ENCODE measurements at regions not wholly inside any gene's neighbourhood (a gene's known extent, or its start where the extent isn't known, plus 50 kb on each side); places are given as distances from the start of the nearest gene placed in this dataset.
"Not testable (repeated sequence)": the region's sequence is repeated elsewhere in the genome, so short reads cannot be mapped to it uniquely, and the experiment has no call there.

DNA sequence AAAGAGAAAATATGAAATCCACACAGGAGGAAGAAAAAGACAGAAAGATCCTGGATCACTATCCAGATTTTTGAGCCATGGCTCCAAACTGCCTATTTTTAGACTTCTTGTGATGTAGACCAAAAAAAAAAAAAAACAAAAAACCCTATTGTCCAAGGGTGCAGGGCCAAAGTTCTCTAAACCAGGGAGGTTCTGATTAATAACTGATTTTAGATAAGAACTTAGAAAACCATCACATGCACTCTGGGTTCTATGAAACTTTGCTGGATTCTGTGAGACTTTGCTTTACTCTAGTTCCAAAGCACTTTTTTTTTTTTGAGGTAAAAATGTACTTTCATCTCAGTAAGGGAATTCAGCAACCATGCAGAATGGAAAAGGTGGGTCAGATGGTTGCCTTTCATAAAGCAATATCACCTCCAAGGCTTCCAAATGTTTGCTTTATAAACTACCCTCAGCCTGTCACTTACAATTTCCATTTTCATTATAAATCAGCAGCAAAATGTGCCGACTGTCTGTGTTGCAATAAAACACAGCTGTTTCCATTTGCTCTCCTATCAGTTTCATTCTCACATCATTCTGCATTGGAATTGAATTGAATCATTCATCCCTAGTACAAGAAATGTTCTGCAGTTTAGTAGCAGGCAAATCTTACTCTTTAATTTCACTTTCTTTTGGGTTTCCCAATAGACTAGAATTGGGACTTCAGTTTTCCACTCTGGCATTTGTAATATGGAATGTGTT is 1584.3 kb upstream of the RAG2 start:
- no peak for DNase-seq (ENCODE audit: extremely low read depth in 1 of 2, low read depth in 1 of 2)

DNA sequence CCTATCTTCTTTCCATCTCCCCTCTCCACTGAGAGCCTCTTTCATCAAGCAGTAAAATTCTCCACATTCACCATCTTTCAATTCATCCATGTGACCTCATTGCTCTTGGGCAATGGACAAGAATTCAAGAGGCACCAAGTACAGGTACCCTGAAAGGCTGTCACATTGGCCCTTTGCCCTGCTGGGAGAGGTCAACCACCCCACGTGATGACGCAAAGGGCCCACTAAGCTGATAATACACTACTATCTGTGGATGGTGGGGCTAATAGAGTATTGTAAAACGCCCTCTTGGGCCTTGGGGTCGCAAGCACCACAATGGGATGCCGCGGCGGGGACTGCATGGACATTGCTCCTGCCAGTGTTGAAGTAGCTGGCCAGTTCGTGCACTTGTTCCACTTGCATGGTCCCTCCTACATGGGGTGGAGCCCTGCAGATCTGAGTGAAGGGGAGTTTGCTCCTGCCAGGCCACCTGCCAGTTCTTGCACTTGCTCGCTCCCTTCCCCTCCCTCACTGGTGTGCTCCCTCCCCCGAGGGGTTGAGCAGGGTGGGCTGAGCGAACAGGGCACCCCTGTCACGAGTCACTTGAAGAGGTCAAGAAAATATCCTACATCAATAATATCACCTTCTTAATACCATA is 1578.8 kb upstream of the RAG2 start:
- no peak for DNase-seq (ENCODE audit: extremely low read depth in 1 of 2, low read depth in 1 of 2)

DNA sequence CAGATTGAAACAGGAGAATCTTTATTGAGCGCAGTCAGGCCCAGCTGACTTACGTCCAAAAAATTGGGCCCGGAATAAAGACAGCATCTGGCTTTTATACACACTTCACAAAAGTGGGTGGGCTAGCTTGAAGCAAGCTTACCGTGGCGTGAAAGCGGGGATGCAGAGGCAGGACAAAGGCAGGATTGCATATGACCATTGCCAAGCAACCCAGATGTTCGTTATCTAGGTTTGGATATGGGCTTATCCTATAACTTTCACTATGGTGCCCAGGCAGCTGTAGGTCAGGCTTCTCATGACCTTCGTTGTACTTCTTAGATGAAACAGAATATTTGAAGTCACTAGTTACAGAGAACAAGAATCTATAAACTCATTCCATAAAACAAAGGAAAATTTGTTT is 1575.6 kb upstream of the RAG2 start:
- DNase-seq (ENCODE audit: extremely low read depth in 1 of 2, low read depth in 1 of 2), result no peak

DNA sequence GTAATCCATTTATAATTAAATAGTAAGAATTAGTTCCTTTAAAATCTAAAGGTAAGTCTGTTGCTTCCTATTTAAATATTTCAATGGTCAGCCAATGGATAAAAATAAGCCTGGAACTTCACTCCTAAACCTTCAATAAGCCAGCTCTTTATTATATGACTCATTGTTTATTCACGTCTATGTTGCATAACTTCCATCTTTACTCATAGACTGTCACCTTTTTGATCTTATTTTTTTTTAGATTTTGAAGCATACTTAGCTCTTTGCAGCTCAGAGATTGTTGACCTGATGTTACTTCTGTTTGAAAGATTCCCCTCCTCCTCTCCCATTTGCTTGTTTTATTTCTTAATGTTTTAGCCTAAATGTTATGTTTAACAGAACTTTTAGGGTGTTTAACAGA is 1571.2 kb upstream of the RAG2 start:
- no peak for DNase-seq (ENCODE audit: extremely low read depth in 1 of 2, low read depth in 1 of 2)

DNA sequence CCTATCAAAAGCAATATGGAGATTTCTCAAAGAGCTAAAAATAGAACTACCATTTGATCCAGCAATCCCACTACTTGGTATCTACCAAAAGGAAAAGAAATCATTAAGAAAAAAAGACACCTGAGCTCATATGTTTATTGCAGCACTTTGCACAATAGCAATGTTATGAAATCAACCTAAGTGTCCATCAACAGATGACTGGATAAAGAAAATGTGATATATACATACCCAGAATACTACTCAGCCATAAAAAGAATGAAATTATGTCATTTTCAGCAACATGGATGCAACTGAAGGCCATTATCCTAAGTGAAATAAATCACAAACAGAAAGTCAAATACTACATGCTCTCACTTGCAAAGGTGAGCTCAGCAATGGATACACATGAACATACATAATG is 1565.5 kb upstream of the RAG2 start:
- DNase-seq (ENCODE audit: extremely low read depth in 1 of 2, low read depth in 1 of 2), result no peak

DNA sequence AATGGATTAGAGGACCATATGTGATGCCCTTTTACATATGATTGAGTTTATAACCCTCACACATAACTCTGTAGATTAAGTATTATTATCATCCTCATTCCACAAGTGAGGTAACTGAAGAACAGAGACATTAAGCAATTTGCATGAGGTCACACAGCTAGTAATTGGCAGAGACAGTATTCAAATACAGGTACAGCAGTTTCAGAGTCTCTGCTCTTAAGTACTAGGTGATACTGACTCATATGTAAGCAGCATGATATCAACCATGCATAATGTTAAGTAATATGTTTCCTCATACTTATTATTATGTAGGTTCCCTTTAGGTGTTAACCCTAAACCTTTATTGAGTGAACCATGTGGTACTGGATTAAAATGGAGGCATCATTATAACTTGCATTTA is 1562.4 kb upstream of the RAG2 start:
- no peak for DNase-seq (ENCODE audit: extremely low read depth in 1 of 2, low read depth in 1 of 2)

DNA sequence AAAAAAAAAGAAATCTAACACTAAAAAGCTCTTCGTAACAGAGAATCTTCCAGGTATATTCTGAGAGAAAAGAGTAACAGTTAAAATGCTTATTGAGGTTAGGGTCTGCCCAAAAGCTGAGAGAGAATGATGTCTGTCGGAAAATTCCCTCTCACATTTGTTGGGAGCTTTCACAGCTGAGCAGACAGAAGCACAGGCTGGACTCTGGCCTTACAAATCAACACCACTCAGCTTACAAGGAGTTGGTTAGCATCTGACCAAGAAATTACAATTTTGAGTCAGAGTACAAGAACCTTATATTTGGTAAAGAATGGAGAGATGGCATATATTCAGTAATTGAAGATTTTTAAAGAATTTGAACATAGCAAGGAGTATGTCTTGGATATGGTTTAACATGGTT is 1561.0 kb upstream of the RAG2 start:
- no peak for DNase-seq (ENCODE audit: extremely low read depth in 1 of 2, low read depth in 1 of 2)

DNA sequence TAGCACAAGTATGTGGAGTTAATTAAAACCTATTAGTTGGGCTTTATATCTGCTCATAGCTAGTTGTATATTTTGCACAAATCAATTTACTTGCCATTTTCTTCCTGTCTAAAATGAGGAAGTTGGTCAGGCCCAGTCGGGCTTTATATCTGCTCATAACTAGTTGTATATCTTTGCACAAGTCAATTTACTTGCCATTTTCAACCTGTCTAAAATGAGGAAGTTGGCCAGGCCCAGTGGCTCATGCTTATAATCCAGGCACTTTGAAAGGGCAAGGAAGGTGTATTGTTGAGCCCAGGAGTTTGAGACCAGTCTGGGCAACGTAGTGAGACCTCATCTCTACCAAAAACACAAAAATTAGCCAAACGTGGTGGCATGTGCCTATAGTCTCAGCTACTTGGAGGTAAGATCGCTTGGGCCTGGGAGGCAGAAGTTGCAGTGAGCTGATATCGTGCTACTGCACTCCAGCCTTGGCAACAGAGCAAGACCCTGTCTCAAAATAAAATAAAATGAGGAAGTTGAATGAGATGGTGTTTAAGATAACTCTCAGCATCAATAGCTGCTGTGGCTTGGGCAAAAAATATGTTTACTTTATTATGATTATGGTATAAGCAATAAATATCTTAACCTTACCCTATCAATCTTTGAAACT is 1558.6 kb upstream of the RAG2 start:
- no peak for DNase-seq (ENCODE audit: extremely low read depth in 1 of 2, low read depth in 1 of 2)

DNA sequence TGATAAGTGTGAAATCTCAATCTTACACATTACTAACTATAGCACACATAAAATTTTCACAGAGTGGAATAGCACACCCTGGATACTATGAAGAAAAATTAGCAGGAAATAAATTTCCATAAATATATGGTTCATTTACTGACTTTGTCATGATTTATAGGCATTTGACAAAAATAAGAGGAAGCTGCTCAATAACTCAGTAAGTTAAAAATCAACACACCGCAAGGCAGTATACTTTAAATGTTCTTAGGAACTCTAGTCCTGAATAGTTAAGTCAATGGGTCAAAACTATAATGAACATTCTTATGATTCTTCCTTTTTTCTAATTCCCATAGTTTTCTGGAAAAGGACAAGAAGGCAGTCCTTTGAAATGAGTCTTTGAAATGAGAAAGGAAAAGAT is 1557.8 kb upstream of the RAG2 start:
- DNase-seq (ENCODE audit: extremely low read depth in 1 of 2, low read depth in 1 of 2), result no peak

DNA sequence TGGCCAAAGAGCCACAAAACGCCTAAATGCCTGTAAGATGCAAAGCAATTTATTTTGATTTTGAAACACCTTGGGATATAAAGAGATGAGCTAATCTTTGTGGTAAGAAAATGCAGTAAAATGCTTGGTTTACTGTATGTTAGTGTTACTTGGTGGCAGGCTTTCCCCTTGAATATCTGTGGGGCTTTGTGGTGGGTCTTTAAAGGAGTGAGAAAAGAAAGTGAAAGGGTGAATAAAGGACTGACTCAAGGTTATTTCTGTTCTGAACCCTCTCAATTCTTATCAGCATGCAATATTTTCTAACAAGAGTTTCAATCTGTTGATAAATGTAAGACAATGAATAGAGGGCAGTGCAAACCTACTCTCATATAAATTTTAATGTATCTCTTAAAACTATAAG is 1555.9 kb upstream of the RAG2 start:
- no peak for DNase-seq (ENCODE audit: extremely low read depth in 1 of 2, low read depth in 1 of 2)

DNA sequence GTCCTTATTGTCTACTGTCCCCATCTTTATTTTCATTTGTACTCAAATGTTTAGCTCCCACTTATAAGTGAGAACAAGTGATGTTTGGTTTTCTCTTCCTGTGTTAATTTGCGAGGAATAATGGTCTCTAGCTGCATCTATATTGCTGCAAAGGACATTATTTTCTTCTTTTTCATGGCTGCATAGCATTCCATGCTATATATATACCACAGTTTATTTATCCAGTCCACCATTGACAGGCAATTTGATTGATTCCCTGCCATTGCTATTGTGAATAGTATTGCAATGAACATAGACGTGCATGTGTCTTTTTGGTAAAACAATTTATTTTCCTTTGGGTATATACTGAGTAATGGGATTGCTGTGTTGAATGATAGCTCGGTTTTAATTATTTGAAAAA is 1545.8 kb upstream of the RAG2 start:
- no peak for DNase-seq (ENCODE audit: extremely low read depth in 1 of 2, low read depth in 1 of 2)

DNA sequence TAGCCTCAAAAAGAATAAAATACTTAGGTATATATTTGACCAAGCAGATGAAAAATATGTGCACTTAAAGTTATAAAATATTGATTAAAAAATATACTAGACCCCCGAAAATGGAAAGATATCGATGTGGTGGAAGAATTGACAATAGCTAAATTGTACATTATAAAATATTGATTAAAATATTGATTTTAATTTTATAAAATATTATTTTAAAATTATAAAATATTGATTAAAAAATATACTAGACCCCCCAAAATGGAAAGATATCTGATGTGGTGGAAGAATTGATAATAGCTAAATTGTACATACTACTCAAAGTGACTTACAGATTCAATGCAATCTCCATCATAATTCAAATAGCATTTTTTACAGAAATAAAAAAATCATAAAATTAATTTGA is 1540.9 kb upstream of the RAG2 start:
- no peak for DNase-seq (ENCODE audit: extremely low read depth in 1 of 2, low read depth in 1 of 2)

DNA sequence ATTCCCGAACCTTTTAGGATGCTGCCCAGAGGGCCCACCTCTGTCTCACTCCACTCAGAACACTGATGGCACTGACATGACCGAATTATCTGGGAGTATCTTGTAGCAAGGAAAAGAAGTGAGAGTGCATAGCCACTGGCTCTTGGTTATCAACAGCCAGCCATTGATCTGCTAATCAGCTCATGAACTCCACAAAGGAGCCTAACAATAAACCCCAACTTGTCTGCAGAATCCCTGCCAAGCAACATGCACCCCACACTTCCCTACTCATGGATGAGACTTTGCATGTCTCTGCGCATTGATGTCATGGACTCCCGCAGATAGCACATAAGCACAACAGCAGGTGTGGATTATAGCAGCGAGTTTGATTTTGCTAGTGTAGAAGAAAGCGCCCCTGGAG is 1538.9 kb upstream of the RAG2 start:
- no peak for DNase-seq (ENCODE audit: extremely low read depth in 1 of 2, low read depth in 1 of 2)

DNA sequence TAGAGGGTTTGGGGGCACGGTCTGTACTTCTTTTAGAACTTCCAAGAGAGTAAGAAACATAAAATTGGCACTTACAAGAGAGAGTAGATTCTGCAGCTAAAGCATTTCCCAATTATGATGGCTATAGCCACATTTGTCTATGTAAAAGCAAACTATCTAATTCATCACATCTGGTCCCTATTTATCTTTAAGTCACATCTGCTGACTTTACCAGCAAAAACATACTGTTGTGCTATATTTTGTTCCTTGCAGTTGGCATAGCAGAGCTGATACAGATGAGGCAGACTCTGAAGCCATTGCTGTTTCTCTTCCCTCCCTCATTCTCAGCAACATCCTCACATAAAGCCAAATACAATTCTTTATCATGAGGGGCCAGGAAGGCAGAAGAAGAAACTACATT is 1533.5 kb upstream of the RAG2 start:
- DNase-seq (ENCODE audit: extremely low read depth in 1 of 2, low read depth in 1 of 2), result no peak

DNA sequence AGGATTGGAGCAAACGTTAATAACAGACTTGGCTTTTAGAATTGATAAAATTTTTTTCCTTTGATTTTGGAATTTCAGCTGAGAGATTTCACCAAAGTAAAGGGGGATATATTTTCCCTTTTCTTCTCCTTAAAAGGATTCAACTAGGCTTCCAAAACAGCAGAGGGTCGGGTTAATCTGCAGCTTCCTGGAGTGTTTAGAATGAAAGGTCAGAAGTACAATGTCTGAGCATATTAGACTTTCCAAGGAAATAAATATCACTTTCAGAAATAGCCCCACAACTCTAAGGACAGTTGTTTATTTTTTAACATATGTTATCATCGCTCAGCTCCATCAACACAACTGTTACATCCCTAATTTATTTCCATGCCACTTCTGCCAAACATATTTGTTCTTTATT is 1532.9 kb upstream of the RAG2 start:
- DNase-seq (ENCODE audit: extremely low read depth in 1 of 2, low read depth in 1 of 2), result no peak

DNA sequence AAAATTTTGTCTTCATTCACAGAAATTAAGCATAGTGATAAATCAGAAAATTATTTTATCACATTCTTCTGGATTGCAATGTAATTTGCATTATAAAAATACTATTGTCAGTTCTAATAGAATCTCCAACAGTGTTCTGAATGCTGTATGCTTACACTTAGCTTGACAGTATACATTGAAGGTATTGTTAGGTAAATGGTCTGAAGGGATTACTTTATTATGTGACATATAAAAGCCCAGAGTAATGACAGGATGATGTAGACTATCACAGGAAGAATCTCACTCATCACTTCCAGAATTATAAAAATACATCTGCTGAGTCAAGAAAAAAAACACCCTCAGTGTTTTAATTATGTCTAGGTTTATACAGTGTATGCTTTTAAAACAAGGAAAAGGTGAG is 1532.5 kb upstream of the RAG2 start:
- no peak for DNase-seq (ENCODE audit: extremely low read depth in 1 of 2, low read depth in 1 of 2)

DNA sequence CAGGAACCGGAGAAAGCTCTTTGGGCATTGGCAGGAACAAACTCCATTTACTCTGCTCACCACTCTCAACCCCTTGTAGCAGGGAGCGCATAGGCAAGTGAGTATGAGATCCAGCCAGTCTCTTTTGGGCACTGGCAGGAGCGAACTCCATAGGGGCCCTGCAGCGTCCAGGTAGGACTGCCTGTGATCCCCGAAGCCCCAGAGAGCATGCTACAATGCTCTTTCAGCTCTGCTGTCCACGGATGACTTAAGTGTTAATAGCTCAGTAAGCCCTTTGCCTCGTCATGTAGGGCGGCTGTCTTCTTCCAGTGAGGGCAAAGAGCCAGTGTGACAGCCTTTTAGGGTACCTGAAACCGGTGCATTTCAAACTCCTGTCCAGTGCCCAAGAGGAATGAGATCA is 1525.6 kb upstream of the RAG2 start:
- DNase-seq (ENCODE audit: extremely low read depth in 1 of 2, low read depth in 1 of 2), result no peak

DNA sequence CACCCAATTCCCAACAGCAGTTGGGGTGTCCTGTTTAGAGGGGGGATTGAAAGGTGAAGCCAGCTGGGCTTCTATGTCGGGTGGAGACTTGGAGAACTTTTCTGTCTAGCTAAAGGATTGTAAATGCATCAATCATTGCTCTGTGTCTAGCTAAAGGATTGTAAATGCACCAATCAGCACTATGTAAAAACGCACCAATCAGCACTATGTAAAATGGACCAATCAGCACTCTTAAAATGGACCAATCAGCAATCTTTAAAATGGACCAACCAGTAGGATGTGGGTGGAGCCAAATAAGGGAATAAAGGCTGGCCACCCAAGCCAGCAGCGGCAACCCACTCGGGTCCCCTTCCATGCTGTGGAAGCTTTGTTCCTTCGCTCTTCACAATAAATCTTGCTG is 1518.6 kb upstream of the RAG2 start:
- DNase-seq (ENCODE audit: extremely low read depth in 1 of 2, low read depth in 1 of 2), result not testable (repeated sequence)

DNA sequence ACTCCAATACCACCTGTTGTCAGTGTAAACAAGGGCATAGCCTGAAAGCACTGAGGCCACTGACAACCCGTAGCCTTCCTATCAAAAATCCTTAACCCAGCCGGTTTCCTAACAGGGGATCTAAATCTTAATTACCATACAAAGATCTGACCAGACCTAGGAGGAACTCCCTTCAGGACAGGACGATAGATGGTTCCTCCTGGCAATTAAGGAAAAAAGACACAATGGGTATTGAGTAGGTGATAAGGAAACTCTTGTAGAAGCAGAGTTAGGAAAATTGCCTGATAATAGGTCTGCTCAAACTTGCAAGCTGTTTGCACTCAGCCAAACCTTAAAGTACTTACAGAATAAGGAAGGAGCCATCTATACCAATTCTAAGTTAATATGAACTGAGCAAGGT is 1517.3 kb upstream of the RAG2 start:
- DNase-seq (ENCODE audit: extremely low read depth in 1 of 2, low read depth in 1 of 2), result not testable (repeated sequence)

DNA sequence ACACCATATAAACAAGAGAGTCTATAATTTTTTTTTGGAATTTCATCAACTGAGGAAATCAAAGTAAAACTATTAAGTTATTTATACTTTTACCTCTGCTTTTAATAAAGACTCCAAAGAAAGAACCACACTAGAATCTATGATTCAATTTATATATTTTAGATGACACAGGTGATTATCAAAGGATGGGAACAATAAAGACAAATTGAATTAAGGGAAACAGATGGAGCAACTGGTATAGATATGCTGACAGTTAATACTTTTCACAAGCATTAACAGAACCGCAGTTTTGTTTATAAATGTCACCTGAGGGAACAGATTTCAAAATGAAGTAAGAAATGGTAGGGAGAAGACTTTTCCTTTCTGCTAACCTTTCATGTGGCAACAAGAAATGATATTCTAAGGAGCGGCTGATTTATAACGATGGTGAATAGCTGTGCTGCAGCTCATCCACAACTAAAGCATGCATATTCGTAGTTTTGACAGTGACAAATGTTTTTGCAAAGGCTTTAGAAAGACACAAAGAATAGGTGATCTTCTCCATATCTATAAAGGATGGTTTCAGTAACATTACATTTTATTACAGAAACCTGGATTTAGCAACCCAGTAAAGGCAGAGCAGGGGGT is 1502.9 kb upstream of the RAG2 start:
- no peak for DNase-seq (ENCODE audit: extremely low read depth in 1 of 2, low read depth in 1 of 2)

DNA sequence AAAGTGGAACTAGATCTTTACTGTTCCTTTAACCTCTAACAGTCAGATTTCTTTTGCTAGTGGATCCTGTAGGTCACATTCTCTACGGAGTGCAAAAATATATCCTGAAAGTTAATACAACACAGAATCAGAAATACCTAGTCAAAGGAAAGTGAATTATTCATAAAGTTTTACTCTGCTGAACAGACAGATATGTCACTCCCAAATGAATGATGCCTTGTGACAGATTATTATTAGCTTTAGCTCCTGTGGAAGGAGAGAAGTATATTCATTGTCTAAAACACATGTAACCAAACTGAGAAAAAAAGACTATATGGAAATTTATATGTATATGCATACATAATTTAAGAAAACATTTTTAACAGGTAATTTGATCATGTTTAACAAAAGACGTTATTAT is 1497.2 kb upstream of the RAG2 start:
- DNase-seq (ENCODE audit: extremely low read depth in 1 of 2, low read depth in 1 of 2), result no peak

DNA sequence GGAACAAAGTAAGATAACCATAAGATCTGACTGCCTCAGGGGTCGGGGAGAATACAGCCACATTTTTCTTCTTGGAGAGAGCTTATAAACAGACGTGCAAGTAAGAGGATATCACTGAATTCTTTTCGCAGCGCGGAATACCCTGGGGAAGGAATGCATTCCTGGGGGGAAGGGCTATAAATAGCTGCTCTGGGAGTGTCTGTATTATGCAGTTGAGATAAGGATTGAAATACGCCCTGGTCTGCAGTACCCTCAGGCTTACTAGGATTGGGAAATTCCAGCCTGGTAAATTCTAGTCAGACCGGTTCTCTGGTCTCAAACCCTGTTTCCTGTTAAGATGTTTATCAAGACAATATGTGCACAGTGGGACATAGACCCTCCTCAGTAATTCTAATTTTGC is 1491.7 kb upstream of the RAG2 start:
- no peak for DNase-seq (ENCODE audit: extremely low read depth in 1 of 2, low read depth in 1 of 2)

All from stimulated activated CD8-positive, alpha-beta memory T cell treated with anti-CD3 and anti-CD28 coated beads, Interleukin-7, amount 100 ng/mL, for 48 hours (primary cell).